Neural cell (in vitro differentiated cells): ENCODE measurements at regions not wholly inside any gene's neighbourhood (a gene's known extent, or its start where the extent isn't known, plus 50 kb on each side); places are given as distances from the start of the nearest gene placed in this dataset.

Experiments used
- H2AFZ ChIP-seq: fragments of 200-600, 300-800 bp; sonication (generic), shearing (Covaris generic); 2 replicates; pipeline ENCODE4 v1.6.0; 2014; ENCODE audit warnings: low read depth, mild to moderate bottlenecking, antibody characterized with exemption, low read length, moderate library complexity
- H3F3A ChIP-seq: fragments of 200-600 bp; shearing (Covaris generic); 2 replicates; pipeline ENCODE4 v1.6.1; 2016; ENCODE audit warnings: mild to moderate bottlenecking, moderate library complexity, mixed read lengths, antibody characterized with exemption, low read length; ENCODE audit not compliant: insufficient read depth, poor library complexity, severe bottlenecking
- H3K27ac ChIP-seq: fragments of 200-600, 300-800 bp; sonication (generic), shearing (Covaris generic); 2 replicates; pipeline ENCODE4 v1.5.1; 2014; ENCODE audit warnings: mild to moderate bottlenecking, low read length, moderate library complexity
- H3K27me3 ChIP-seq: fragments of 300-800, 200-600 bp; sonication (generic), shearing (Covaris generic); 2 replicates; pipeline ENCODE4 v1.6.0; 2014; ENCODE audit warnings: mild to moderate bottlenecking, low read depth, low read length, moderate library complexity; ENCODE audit not compliant: insufficient read depth
- H3K36me3 ChIP-seq: fragments of 300-800, 200-600 bp; sonication (generic), shearing (Covaris generic); 2 replicates; pipeline ENCODE4 v1.5.1; 2014; ENCODE audit warnings: mild to moderate bottlenecking, antibody characterized with exemption, low read length, moderate library complexity; ENCODE audit not compliant: insufficient read depth
- H3K4me2 ChIP-seq: fragments of 300-800, 200-600 bp; sonication (generic), shearing (Covaris generic); 2 replicates; pipeline ENCODE4 v1.6.0; 2014; ENCODE audit warnings: mild to moderate bottlenecking, low read length
- H3K4me3 ChIP-seq: fragments of 300-800, 200-600 bp; sonication (generic), shearing (Covaris generic); 2 replicates; pipeline ENCODE4 v1.5.1; 2014; ENCODE audit warnings: mild to moderate bottlenecking, low read length, moderate library complexity
- H3K79me2 ChIP-seq: fragments of 200-600 bp; shearing (Covaris generic); replicated peaks from 2 replicates; pipeline ENCODE4 v1.6.0; 2014; ENCODE audit warnings: mild to moderate bottlenecking, low read length, moderate library complexity; ENCODE audit not compliant: insufficient read depth
- H3K9ac ChIP-seq: fragments of 300-800, 200-600 bp; sonication (generic), shearing (Covaris generic); 2 replicates; pipeline ENCODE4 v1.6.1; 2016; ENCODE audit warnings: mild to moderate bottlenecking, low read length, mixed read lengths
- H3K9me2 ChIP-seq: fragments of 200-600 bp; shearing (Covaris generic); 2 replicates; pipeline ENCODE4 v1.6.1; 2016; ENCODE audit warnings: mild to moderate bottlenecking, low read length, mixed read lengths; ENCODE audit not compliant: insufficient read depth
- H3K9me3 ChIP-seq: fragments of 200-600, 300-800 bp; sonication (generic), shearing (Covaris generic); 2 replicates; pipeline ENCODE4 v1.6.1; 2016; ENCODE audit warnings: mild to moderate bottlenecking, mixed run types, low read length, moderate library complexity, mixed read lengths
- H4K20me1 ChIP-seq: fragments of 200-600 bp; shearing (Covaris generic); 2 replicates; pipeline ENCODE4 v1.6.1; 2016; ENCODE audit warnings: mild to moderate bottlenecking, mixed run types; ENCODE audit not compliant: insufficient read depth
- EP300 ChIP-seq: fragments of 450-650 bp; conservative IDR thresholded peaks from 2 replicates; pipeline ENCODE4 v1.6.1; 2014; ENCODE audit warnings: antibody characterized with exemption, mild to moderate bottlenecking, moderate library complexity; ENCODE audit not compliant: poor library complexity, severe bottlenecking
- EZH2 ChIP-seq: fragments of 200-600, 300-800 bp; shearing (Covaris generic), sonication (generic); IDR thresholded peaks from 2 replicates; pipeline ENCODE4 v1.6.1; 2014; ENCODE audit warnings: antibody characterized with exemption, low read length, borderline replicate concordance, mild to moderate bottlenecking; ENCODE audit not compliant: insufficient read depth, poor library complexity, severe bottlenecking
- MXI1 ChIP-seq: fragments of 450-650 bp; conservative IDR thresholded peaks from 2 replicates; pipeline ENCODE4 v1.6.1; 2014; ENCODE audit warnings: antibody characterized with exemption, mild to moderate bottlenecking; ENCODE audit not compliant: poor library complexity, severe bottlenecking
- POLR2AphosphoS5 ChIP-seq: IDR thresholded peaks from 2 replicates; pipeline ENCODE4 v1.6.1; 2012
- RAD21 ChIP-seq: fragments of 450-650 bp; conservative IDR thresholded peaks from 2 replicates; pipeline ENCODE4 v1.6.1; 2014; ENCODE audit warnings: antibody characterized with exemption, mild to moderate bottlenecking, moderate library complexity
- SMC3 ChIP-seq: fragments of 450-650 bp; conservative IDR thresholded peaks from 2 replicates; pipeline ENCODE4 v1.6.1; 2014; ENCODE audit warnings: antibody characterized with exemption, mild to moderate bottlenecking, moderate library complexity; ENCODE audit not compliant: poor library complexity
- TAF1 ChIP-seq: IDR thresholded peaks from 2 replicates; pipeline ENCODE4 v1.6.1; 2012; ENCODE audit warnings: low read depth
- TF ChIP-seq, protein P1 (sequence below): fragments of 450-650 bp; IDR thresholded peaks from 2 replicates; pipeline ENCODE4 v1.5.1; 2014; ENCODE audit warnings: antibody characterized with exemption, mild to moderate bottlenecking, moderate library complexity; ENCODE audit not compliant: poor library complexity, severe bottlenecking
- TF ChIP-seq, protein P2 (sequence below): IDR thresholded peaks from 2 replicates; pipeline ENCODE4 v1.6.1; 2012; ENCODE audit warnings: borderline replicate concordance

DNA sequence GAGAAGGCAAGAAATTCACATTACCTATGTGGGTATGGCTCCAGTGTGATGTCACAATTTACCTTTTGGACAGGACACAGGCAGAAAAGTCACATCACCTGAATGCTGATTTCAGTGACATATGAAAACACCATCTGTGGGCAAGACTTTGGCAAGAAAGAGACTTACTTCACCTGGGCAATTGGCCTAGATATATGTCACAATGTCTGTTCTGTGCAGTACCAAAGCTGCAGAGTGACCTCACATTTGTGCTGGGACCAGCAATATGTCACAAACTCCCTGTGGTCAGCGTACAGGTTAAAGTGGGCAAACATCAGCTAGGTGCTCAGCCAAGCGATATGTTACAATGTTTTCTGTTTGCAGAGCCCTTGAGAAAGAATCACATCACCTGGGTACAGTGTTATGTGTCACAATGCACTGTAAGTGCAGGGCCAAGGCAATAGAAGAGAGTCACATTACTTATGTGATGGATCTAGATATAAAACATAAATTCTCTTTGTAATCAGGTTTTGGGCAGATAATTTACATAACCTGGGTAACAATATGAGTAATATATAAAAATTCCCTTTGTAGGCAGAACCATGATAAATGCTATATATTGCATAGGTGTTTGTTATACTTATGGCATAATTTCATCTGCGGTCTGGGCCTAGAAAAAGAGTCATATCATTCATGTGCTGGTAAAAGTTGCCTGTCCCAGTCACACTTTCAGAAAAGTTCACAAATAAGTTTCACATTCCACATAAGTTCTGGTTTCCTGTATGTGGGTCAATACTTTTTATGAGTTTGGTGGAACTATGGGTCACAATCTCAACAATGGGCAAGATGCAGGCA, 949.4 kb upstream of the AMELY start:
- Histone ChIP-seq H3K79me2 (no peaks in the 10 kb centered on the region), H2AFZ (no peak overlapping the region), H3K27ac (no peak overlapping the region), H3K9me3 (no peaks in the 10 kb centered on the region), H3K9ac (no peak overlapping the region), H3K27me3 (no peaks in the 10 kb centered on the region), H3K36me3 (no peaks in the 10 kb centered on the region), H3K9me2 (no peaks in the 10 kb centered on the region), H3F3A (no peaks in the 10 kb centered on the region), H4K20me1 (no peaks in the 10 kb centered on the region), H3K4me3 (no peak overlapping the region), H3K4me2 (no peak overlapping the region)
- TF ChIP-seq SMC3 (no peak), POLR2AphosphoS5 (no peak), EP300 (no peak)

- TF ChIP-seq, protein P1, sequence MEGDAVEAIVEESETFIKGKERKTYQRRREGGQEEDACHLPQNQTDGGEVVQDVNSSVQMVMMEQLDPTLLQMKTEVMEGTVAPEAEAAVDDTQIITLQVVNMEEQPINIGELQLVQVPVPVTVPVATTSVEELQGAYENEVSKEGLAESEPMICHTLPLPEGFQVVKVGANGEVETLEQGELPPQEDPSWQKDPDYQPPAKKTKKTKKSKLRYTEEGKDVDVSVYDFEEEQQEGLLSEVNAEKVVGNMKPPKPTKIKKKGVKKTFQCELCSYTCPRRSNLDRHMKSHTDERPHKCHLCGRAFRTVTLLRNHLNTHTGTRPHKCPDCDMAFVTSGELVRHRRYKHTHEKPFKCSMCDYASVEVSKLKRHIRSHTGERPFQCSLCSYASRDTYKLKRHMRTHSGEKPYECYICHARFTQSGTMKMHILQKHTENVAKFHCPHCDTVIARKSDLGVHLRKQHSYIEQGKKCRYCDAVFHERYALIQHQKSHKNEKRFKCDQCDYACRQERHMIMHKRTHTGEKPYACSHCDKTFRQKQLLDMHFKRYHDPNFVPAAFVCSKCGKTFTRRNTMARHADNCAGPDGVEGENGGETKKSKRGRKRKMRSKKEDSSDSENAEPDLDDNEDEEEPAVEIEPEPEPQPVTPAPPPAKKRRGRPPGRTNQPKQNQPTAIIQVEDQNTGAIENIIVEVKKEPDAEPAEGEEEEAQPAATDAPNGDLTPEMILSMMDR: no peak
- TF ChIP-seq MXI1: no peak
- TF ChIP-seq POLR2AphosphoS5: no peak
- TF ChIP-seq, protein P2, sequence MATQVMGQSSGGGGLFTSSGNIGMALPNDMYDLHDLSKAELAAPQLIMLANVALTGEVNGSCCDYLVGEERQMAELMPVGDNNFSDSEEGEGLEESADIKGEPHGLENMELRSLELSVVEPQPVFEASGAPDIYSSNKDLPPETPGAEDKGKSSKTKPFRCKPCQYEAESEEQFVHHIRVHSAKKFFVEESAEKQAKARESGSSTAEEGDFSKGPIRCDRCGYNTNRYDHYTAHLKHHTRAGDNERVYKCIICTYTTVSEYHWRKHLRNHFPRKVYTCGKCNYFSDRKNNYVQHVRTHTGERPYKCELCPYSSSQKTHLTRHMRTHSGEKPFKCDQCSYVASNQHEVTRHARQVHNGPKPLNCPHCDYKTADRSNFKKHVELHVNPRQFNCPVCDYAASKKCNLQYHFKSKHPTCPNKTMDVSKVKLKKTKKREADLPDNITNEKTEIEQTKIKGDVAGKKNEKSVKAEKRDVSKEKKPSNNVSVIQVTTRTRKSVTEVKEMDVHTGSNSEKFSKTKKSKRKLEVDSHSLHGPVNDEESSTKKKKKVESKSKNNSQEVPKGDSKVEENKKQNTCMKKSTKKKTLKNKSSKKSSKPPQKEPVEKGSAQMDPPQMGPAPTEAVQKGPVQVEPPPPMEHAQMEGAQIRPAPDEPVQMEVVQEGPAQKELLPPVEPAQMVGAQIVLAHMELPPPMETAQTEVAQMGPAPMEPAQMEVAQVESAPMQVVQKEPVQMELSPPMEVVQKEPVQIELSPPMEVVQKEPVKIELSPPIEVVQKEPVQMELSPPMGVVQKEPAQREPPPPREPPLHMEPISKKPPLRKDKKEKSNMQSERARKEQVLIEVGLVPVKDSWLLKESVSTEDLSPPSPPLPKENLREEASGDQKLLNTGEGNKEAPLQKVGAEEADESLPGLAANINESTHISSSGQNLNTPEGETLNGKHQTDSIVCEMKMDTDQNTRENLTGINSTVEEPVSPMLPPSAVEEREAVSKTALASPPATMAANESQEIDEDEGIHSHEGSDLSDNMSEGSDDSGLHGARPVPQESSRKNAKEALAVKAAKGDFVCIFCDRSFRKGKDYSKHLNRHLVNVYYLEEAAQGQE: no peak
- no peak for TF ChIP-seq SMC3
- TF ChIP-seq EZH2: no peak
- TF ChIP-seq RAD21: no peak
- TF ChIP-seq EP300: no peak
- no peak for TF ChIP-seq TAF1
- H3K9ac ChIP-seq: no peak overlapping the region
- H3K4me2 ChIP-seq: no peak overlapping the region
- no peak overlapping the region for H2AFZ ChIP-seq
- H3F3A ChIP-seq: no peaks in the 10 kb centered on the region
- H3K36me3 ChIP-seq: no peaks in the 10 kb centered on the region
- H3K4me3 ChIP-seq: no peak overlapping the region
- H3K79me2 ChIP-seq: no peaks in the 10 kb centered on the region
- no peaks in the 10 kb centered on the region for H3K9me2 ChIP-seq
- H3K27me3 ChIP-seq: no peaks in the 10 kb centered on the region
- H3K27ac ChIP-seq: no peak overlapping the region
- no peaks in the 10 kb centered on the region for H3K9me3 ChIP-seq
- no peaks in the 10 kb centered on the region for H4K20me1 ChIP-seq
These were observed 938.6 kb upstream of the AMELY start for GRCh38 chrY:7850191-7850590.
